Stimulated activated CD4-positive, alpha-beta T cell treated with anti-CD3 and anti-CD28 coated beads, TNF-alpha, amount 100 ng/mL, for 4 hours (primary cell): ENCODE measurements at regions not wholly inside any gene's neighbourhood (a gene's known extent, or its start where the extent isn't known, plus 50 kb on each side); places are given as distances from the start of the nearest gene placed in this dataset.
"Not testable (repeated sequence)": the region's sequence is repeated elsewhere in the genome, so short reads cannot be mapped to it uniquely, and the experiment has no call there.

Experiments used
- DNase-seq, 3 experiments: peaks; one replicate each; pipeline ENCODE4 v3.0.0-alpha.2; 2020; ENCODE audit warnings: low read depth in 3 of 3

GRCh38 chr4:118587116-118587831 lies 97.9 kb upstream of the METTL14 start:
- no peak for DNase-seq

- DNase-seq: no peak
Observed at GRCh38 chr4:118587946-118588345, 97.2 kb upstream of the METTL14 start.

GRCh38 chr4:118589471-118590055 lies 95.6 kb upstream of the METTL14 start:
- DNase-seq: no peak

GRCh38 chr4:118591339-118592046 lies 93.7 kb upstream of the METTL14 start:
- peak; percentile 87 to 97 (median 92) for DNase-seq

GRCh38 chr4:118592289-118592688 lies 92.9 kb upstream of the METTL14 start:
- not testable (repeated sequence) for DNase-seq

- DNase-seq: not testable (repeated sequence)
Observed at GRCh38 chr4:118595883-118596282, 89.3 kb upstream of the METTL14 start.

- DNase-seq: not testable (repeated sequence)
Observed at GRCh38 chr4:118625097-118625496, 60.1 kb upstream of the METTL14 start.

GRCh38 chr4:118629697-118630096 lies 55.5 kb upstream of the METTL14 start:
- DNase-seq: not testable (repeated sequence)

- not testable (repeated sequence) for DNase-seq
Observed at GRCh38 chr4:118630897-118631296, 54.3 kb upstream of the METTL14 start.

GRCh38 chr4:118631321-118632050 lies 53.7 kb upstream of the METTL14 start:
- DNase-seq: not testable (repeated sequence)

- not testable (repeated sequence) for DNase-seq
Observed at GRCh38 chr4:118633476-118633875, 51.7 kb upstream of the METTL14 start.

GRCh38 chr4:118634126-118634875 lies 50.9 kb upstream of the METTL14 start:
- DNase-seq: not testable (repeated sequence)
